WTC11 (cell line): ENCODE measurements at regions not wholly inside any gene's neighbourhood (a gene's known extent, or its start where the extent isn't known, plus 50 kb on each side); places are given as distances from the start of the nearest gene placed in this dataset.

ENCODE experiments used
- ATAC-seq: fragments of 200-7000 bp; cut with Tn5 transposase; 2 replicates; pipeline ENCODE4 v1.10.0; 2021; ENCODE audit warnings: mild to moderate bottlenecking, moderate library complexity
- CTCF ChIA-PET: fragments of 300-600 bp; sonication (Branson Sonifier 250); formaldehyde crosslinking; loops from one replicate; lab custom pipeline; 2021; ENCODE audit warnings: antibody characterized with exemption; lab: Charles Lee
- POLR2A ChIA-PET: fragments of 350-600 bp; sonication (Branson Sonifier 250); formaldehyde crosslinking; loops from one replicate; lab custom pipeline; 2021; ENCODE audit warnings: antibody characterized with exemption; lab: Charles Lee
- DNase-seq: peaks from one replicate; pipeline ENCODE4 v3.0.0; 2021; ENCODE audit warnings: low spot score
- H3K27ac Mint-ChIP-seq: 2 replicates; pipeline ENCODE4 v1.8.0; 2021; ENCODE audit warnings: mixed read lengths
- H3K27me3 Mint-ChIP-seq: 2 replicates; pipeline ENCODE4 v1.8.0; 2021; ENCODE audit warnings: low read depth, mild to moderate bottlenecking, moderate library complexity, mixed read lengths
- H3K36me3 Mint-ChIP-seq: 2 replicates; pipeline ENCODE4 v1.8.0; 2021; ENCODE audit warnings: mixed read lengths
- H3K4me1 Mint-ChIP-seq: 2 replicates; pipeline ENCODE4 v1.8.0; 2022; ENCODE audit warnings: mixed read lengths
- H3K4me3 Mint-ChIP-seq: 2 replicates; pipeline ENCODE4 v1.8.0; 2021; ENCODE audit warnings: mild to moderate bottlenecking, moderate library complexity, mixed read lengths
- H3K9me3 Mint-ChIP-seq: 2 replicates; pipeline ENCODE4 v1.8.0; 2021; ENCODE audit warnings: mixed read lengths
- CBFB ChIP-seq: sonication (generic); formaldehyde crosslinking; IDR thresholded peaks from 2 replicates; pipeline ENCODE4 v1.8.1; 2022; ENCODE audit warnings: mild to moderate bottlenecking, low read depth, missing genetic modification reagents
- ESRRA ChIP-seq: sonication (generic); formaldehyde crosslinking; IDR thresholded peaks from 2 replicates; pipeline ENCODE4 v1.8.1; 2022; ENCODE audit warnings: mild to moderate bottlenecking, missing genetic modification reagents, borderline replicate concordance
- GABPB1 ChIP-seq: sonication (generic); formaldehyde crosslinking; IDR thresholded peaks from 2 replicates; pipeline ENCODE4 v1.8.1; 2023; ENCODE audit warnings: mild to moderate bottlenecking, missing genetic modification reagents
- IRF2 ChIP-seq: sonication (generic); formaldehyde crosslinking; IDR thresholded peaks from 2 replicates; pipeline ENCODE4 v1.8.0; 2022; ENCODE audit warnings: low read depth, missing genetic modification reagents, borderline replicate concordance
- JAZF1 ChIP-seq: fragments of 250-450 bp; sonication (Bioruptor Pico); IDR thresholded peaks from 2 replicates; pipeline ENCODE4 v1.9.0; 2021; ENCODE audit warnings: moderate library complexity, mild to moderate bottlenecking, inconsistent platforms
- PRRX2 ChIP-seq: fragments of 250-450 bp; sonication (Bioruptor Pico); IDR thresholded peaks from 2 replicates; pipeline ENCODE4 v1.8.0; 2021; ENCODE audit warnings: mild to moderate bottlenecking
- SMAD3 ChIP-seq: sonication (generic); formaldehyde crosslinking; IDR thresholded peaks from 2 replicates; pipeline ENCODE4 v1.8.0; 2022; ENCODE audit warnings: missing genetic modification reagents, mild to moderate bottlenecking, borderline replicate concordance
- ZNF317 ChIP-seq: sonication (generic); formaldehyde crosslinking; IDR thresholded peaks from 2 replicates; pipeline ENCODE4 v1.8.1; 2023; ENCODE audit warnings: low read depth, mild to moderate bottlenecking, moderate library complexity, missing genetic modification reagents, borderline replicate concordance
- ZNF416 ChIP-seq: fragments of 250-450 bp; sonication (Bioruptor Pico); IDR thresholded peaks from 2 replicates; pipeline ENCODE4 v1.9.0; 2021; ENCODE audit warnings: mild to moderate bottlenecking, inconsistent platforms
- TF ChIP-seq, protein P1 (sequence below): sonication (generic); formaldehyde crosslinking; IDR thresholded peaks from 2 replicates; pipeline ENCODE4 v1.8.1; 2022; ENCODE audit warnings: missing genetic modification reagents, borderline replicate concordance
- TF ChIP-seq, protein P2 (sequence below): sonication (generic); formaldehyde crosslinking; conservative IDR thresholded peaks from 2 replicates; pipeline ENCODE4 v1.8.1; 2022; ENCODE audit warnings: mild to moderate bottlenecking, missing genetic modification reagents
- TF ChIP-seq, protein P3 (sequence below): sonication (generic); formaldehyde crosslinking; conservative IDR thresholded peaks from 2 replicates; pipeline ENCODE4 v1.8.1; 2023; ENCODE audit warnings: mild to moderate bottlenecking, low read depth, missing genetic modification reagents, moderate library complexity
- TF ChIP-seq, protein P4 (sequence below): sonication (generic); formaldehyde crosslinking; IDR thresholded peaks from 2 replicates; pipeline ENCODE4 v1.8.0; 2022; ENCODE audit warnings: missing genetic modification reagents
- TF ChIP-seq, protein P5 (sequence below): sonication (generic); formaldehyde crosslinking; IDR thresholded peaks from 2 replicates; pipeline ENCODE4 v1.8.0; 2022; ENCODE audit warnings: mild to moderate bottlenecking, missing genetic modification reagents
- TF ChIP-seq, protein P6 (sequence below): sonication (generic); formaldehyde crosslinking; IDR thresholded peaks from 2 replicates; pipeline ENCODE4 v1.8.1; 2022; ENCODE audit warnings: low read depth, missing genetic modification reagents, borderline replicate concordance
- TF ChIP-seq, protein P7 (sequence below): sonication (generic); formaldehyde crosslinking; IDR thresholded peaks from 2 replicates; pipeline ENCODE4 v1.8.1; 2023; ENCODE audit warnings: mild to moderate bottlenecking, missing genetic modification reagents, moderate library complexity

DNA sequence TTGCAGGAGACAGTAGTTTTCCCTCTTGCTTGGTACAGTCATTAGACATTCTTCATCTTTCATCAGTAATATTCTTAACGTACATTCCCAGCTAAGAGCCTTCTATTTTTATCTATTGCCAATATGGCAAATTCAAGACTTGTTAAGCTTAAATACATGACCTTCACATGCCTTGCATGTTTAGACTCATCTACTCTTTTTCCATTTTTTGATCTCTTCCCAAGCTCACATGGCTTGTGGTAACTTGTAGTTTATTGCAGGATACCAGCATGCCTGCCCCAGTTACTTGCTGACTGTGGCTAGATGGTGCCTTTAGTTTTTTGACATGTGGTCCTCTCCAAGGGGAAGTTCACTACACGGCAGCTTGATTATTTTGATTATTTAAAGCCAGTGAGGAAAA is 729.0 kb downstream of the SLC6A15 start:
- DNase-seq (no peak), ATAC-seq (no peak)
- ChIA-PET POLR2A (no interaction called here), CTCF (no interaction called here)
- Mint-ChIP-seq H3K27me3 (no peaks in the 10 kb centered on the region), H3K27ac (no peak overlapping the region), H3K9me3 (no peaks in the 10 kb centered on the region), H3K4me3 (no peak overlapping the region), H3K36me3 (no peaks in the 10 kb centered on the region), H3K4me1 (no peaks in the 10 kb centered on the region)
- no peak for TF ChIP-seq CBFB (CRISPR knock-in tag)
- TF ChIP-seq IRF2 (CRISPR knock-in tag), result no peak
- TF ChIP-seq, protein P1, sequence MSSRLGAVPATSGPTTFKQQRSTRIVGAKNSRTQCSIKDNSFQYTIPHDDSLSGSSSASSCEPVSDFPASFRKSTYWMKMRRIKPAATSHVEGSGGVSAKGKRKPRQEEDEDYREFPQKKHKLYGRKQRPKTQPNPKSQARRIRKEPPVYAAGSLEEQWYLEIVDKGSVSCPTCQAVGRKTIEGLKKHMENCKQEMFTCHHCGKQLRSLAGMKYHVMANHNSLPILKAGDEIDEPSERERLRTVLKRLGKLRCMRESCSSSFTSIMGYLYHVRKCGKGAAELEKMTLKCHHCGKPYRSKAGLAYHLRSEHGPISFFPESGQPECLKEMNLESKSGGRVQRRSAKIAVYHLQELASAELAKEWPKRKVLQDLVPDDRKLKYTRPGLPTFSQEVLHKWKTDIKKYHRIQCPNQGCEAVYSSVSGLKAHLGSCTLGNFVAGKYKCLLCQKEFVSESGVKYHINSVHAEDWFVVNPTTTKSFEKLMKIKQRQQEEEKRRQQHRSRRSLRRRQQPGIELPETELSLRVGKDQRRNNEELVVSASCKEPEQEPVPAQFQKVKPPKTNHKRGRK, result no peak
- TF ChIP-seq, protein P2, sequence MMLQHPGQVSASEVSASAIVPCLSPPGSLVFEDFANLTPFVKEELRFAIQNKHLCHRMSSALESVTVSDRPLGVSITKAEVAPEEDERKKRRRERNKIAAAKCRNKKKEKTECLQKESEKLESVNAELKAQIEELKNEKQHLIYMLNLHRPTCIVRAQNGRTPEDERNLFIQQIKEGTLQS (CRISPR knock-in tag), result no peak
- no peak for TF ChIP-seq GABPB1
- TF ChIP-seq, protein P3, sequence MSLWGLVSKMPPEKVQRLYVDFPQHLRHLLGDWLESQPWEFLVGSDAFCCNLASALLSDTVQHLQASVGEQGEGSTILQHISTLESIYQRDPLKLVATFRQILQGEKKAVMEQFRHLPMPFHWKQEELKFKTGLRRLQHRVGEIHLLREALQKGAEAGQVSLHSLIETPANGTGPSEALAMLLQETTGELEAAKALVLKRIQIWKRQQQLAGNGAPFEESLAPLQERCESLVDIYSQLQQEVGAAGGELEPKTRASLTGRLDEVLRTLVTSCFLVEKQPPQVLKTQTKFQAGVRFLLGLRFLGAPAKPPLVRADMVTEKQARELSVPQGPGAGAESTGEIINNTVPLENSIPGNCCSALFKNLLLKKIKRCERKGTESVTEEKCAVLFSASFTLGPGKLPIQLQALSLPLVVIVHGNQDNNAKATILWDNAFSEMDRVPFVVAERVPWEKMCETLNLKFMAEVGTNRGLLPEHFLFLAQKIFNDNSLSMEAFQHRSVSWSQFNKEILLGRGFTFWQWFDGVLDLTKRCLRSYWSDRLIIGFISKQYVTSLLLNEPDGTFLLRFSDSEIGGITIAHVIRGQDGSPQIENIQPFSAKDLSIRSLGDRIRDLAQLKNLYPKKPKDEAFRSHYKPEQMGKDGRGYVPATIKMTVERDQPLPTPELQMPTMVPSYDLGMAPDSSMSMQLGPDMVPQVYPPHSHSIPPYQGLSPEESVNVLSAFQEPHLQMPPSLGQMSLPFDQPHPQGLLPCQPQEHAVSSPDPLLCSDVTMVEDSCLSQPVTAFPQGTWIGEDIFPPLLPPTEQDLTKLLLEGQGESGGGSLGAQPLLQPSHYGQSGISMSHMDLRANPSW, result no peak
- TF ChIP-seq, protein P4, sequence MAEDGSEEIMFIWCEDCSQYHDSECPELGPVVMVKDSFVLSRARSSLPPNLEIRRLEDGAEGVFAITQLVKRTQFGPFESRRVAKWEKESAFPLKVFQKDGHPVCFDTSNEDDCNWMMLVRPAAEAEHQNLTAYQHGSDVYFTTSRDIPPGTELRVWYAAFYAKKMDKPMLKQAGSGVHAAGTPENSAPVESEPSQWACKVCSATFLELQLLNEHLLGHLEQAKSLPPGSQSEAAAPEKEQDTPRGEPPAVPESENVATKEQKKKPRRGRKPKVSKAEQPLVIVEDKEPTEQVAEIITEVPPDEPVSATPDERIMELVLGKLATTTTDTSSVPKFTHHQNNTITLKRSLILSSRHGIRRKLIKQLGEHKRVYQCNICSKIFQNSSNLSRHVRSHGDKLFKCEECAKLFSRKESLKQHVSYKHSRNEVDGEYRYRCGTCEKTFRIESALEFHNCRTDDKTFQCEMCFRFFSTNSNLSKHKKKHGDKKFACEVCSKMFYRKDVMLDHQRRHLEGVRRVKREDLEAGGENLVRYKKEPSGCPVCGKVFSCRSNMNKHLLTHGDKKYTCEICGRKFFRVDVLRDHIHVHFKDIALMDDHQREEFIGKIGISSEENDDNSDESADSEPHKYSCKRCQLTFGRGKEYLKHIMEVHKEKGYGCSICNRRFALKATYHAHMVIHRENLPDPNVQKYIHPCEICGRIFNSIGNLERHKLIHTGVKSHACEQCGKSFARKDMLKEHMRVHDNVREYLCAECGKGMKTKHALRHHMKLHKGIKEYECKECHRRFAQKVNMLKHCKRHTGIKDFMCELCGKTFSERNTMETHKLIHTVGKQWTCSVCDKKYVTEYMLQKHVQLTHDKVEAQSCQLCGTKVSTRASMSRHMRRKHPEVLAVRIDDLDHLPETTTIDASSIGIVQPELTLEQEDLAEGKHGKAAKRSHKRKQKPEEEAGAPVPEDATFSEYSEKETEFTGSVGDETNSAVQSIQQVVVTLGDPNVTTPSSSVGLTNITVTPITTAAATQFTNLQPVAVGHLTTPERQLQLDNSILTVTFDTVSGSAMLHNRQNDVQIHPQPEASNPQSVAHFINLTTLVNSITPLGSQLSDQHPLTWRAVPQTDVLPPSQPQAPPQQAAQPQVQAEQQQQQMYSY (CRISPR knock-in tag), result no peak
- no peak for TF ChIP-seq JAZF1 (CRISPR knock-in tag)
- TF ChIP-seq, protein P5, sequence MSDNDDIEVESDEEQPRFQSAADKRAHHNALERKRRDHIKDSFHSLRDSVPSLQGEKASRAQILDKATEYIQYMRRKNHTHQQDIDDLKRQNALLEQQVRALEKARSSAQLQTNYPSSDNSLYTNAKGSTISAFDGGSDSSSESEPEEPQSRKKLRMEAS, result no peak
- TF ChIP-seq, protein P6, sequence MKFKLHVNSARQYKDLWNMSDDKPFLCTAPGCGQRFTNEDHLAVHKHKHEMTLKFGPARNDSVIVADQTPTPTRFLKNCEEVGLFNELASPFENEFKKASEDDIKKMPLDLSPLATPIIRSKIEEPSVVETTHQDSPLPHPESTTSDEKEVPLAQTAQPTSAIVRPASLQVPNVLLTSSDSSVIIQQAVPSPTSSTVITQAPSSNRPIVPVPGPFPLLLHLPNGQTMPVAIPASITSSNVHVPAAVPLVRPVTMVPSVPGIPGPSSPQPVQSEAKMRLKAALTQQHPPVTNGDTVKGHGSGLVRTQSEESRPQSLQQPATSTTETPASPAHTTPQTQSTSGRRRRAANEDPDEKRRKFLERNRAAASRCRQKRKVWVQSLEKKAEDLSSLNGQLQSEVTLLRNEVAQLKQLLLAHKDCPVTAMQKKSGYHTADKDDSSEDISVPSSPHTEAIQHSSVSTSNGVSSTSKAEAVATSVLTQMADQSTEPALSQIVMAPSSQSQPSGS, result no peak
- no peak for TF ChIP-seq SMAD3 (CRISPR knock-in tag)
- TF ChIP-seq, protein P7, sequence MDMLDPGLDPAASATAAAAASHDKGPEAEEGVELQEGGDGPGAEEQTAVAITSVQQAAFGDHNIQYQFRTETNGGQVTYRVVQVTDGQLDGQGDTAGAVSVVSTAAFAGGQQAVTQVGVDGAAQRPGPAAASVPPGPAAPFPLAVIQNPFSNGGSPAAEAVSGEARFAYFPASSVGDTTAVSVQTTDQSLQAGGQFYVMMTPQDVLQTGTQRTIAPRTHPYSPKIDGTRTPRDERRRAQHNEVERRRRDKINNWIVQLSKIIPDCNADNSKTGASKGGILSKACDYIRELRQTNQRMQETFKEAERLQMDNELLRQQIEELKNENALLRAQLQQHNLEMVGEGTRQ (CRISPR knock-in tag), result no peak
- TF ChIP-seq ESRRA (CRISPR knock-in tag), result no peak
- no peak for TF ChIP-seq PRRX2 (CRISPR knock-in tag)
- TF ChIP-seq ZNF317 (CRISPR knock-in tag), result no peak
- TF ChIP-seq ZNF416 (CRISPR knock-in tag), result no peak
